Gastrocnemius medialis (tissue), 4 donors: ENCODE measurements at regions not wholly inside any gene's neighbourhood (a gene's known extent, or its start where the extent isn't known, plus 50 kb on each side); places are given as distances from the start of the nearest gene placed in this dataset.

Experiments
- ATAC-seq, 2 donors: fragments of 150-250 bp; one replicate each; pipeline ENCODE4 v1.9.1; 2016
- DNase-seq, 2 donors: peaks; one replicate each; pipeline ENCODE4 v3.0.0-alpha.2; 2019
- H3K27ac ChIP-seq, 4 donors: fragments of 200-600 bp; sonication (generic); 1 replicate in 1 of 4; 2 replicates in 3 of 4; pipeline ENCODE4 v1.5.1; 2016 to 2018; ENCODE audit warnings: mild to moderate bottlenecking in 2 of 4, moderate library complexity in 1 of 4
- H3K27me3 ChIP-seq, 3 donors: fragments of 200-600 bp; sonication (generic) in 2 of 3; 1 replicate in 1 of 3; 2 replicates in 2 of 3; pipeline versions ENCODE4 v1.5.1 to v1.6.0; 2016 to 2019; ENCODE audit warnings: mild to moderate bottlenecking in 1 of 3, moderate library complexity in 1 of 3
- H3K36me3 ChIP-seq, 2 donors: fragments of 200-600 bp; sonication (generic) in 1 of 2; one replicate each; pipeline ENCODE4 v1.5.1; 2017 to 2018
- H3K4me1 ChIP-seq, 2 donors: fragments of 200-600 bp; sonication (generic) in 1 of 2; one replicate each; pipeline ENCODE4 v1.5.1; 2016 to 2017; ENCODE audit warnings: mild to moderate bottlenecking in 2 of 2
- H3K4me3 ChIP-seq, 4 donors: fragments of 200-600 bp; sonication (generic) in 3 of 4; 1 replicate in 1 of 4; 2 replicates in 3 of 4; pipeline ENCODE4 v1.5.1; 2016 to 2019; ENCODE audit warnings: mild to moderate bottlenecking in 2 of 4
- H3K9me3 ChIP-seq, 3 donors: fragments of 200-600 bp; sonication (generic) in 2 of 3; 1 replicate in 1 of 3; 2 replicates in 2 of 3; pipeline ENCODE4 v1.5.1; 2016 to 2019
- POLR2A ChIP-seq, 2 donors: fragments of 450-650 bp; IDR thresholded peaks; one replicate each; pipeline ENCODE4 v1.6.1; 2017; ENCODE audit warnings: antibody characterized with exemption in 2 of 2, mild to moderate bottlenecking in 2 of 2, moderate library complexity in 2 of 2
- in situ Hi-C, 4 donors: fragments of 200-750 bp; cut with MboI; loops; one replicate each; pipeline versions ENCODE4 v1.15.0 to v1.8.0; 2017; ENCODE audit warnings: low sequenced_read_pairs in 4 of 4
- intact Hi-C: fragments of 100-400 bp; cut with DNase I; formaldehyde crosslinking; loops from one replicate; pipeline ENCODE4 v1.15.1; 2023; ENCODE audit warnings: low total_unique reads
- TF ChIP-seq, protein P1 (sequence below), 5 experiments: fragments of 450-650 bp in 3 of 5; fragments of 200-600 bp in 2 of 5; sonication (generic) in 2 of 5; IDR thresholded peaks in 4 of 5; conservative IDR thresholded peaks in 1 of 5; 1 replicate in 4 of 5; 2 replicates in 1 of 5; pipeline ENCODE4 v1.5.1; 2016 to 2019; ENCODE audit warnings: antibody characterized with exemption in 5 of 5, mild to moderate bottlenecking in 3 of 5, moderate library complexity in 3 of 5

DNA sequence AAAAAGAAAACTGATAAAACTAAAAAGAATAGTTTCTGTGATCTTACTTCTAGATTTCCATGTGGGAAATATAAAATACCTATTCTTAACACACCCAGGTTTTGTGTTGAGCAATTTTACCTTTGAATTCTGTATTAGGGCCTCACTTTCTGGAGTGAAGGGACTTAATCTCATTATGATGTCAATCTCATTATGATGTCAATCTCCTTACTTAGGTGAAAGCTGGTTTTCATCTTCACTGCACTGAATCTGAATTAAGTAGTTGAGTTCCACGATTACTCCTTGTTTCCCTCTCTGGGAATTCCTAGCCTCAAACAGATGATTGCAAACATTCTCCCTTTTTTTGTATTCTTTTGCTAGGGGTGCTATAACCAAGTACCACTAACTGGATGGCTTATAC lies 1367.2 kb downstream of the EFNB2 start:
- no peaks in the 10 kb centered on the region for H3K9me3 ChIP-seq
- TF ChIP-seq, protein P1, sequence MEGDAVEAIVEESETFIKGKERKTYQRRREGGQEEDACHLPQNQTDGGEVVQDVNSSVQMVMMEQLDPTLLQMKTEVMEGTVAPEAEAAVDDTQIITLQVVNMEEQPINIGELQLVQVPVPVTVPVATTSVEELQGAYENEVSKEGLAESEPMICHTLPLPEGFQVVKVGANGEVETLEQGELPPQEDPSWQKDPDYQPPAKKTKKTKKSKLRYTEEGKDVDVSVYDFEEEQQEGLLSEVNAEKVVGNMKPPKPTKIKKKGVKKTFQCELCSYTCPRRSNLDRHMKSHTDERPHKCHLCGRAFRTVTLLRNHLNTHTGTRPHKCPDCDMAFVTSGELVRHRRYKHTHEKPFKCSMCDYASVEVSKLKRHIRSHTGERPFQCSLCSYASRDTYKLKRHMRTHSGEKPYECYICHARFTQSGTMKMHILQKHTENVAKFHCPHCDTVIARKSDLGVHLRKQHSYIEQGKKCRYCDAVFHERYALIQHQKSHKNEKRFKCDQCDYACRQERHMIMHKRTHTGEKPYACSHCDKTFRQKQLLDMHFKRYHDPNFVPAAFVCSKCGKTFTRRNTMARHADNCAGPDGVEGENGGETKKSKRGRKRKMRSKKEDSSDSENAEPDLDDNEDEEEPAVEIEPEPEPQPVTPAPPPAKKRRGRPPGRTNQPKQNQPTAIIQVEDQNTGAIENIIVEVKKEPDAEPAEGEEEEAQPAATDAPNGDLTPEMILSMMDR (IDR thresholded peaks at IDR 0.05 in 4 of 5, conservative IDR thresholded peaks at IDR 0.05 in 1 of 5), result no peak
- no peak for TF ChIP-seq POLR2A (IDR thresholded peaks at IDR 0.05)
- in situ Hi-C loops (no loop called here), intact Hi-C loops (no loop called here)
- ATAC-seq, result no peak
- H3K27me3 ChIP-seq, result no peaks in the 10 kb centered on the region
- no peaks in the 10 kb centered on the region for H3K4me1 ChIP-seq
- no peaks in the 10 kb centered on the region for H3K36me3 ChIP-seq
- DNase-seq, result no peak
- no peak overlapping the region for H3K27ac ChIP-seq
- no peak overlapping the region for H3K4me3 ChIP-seq

DNA sequence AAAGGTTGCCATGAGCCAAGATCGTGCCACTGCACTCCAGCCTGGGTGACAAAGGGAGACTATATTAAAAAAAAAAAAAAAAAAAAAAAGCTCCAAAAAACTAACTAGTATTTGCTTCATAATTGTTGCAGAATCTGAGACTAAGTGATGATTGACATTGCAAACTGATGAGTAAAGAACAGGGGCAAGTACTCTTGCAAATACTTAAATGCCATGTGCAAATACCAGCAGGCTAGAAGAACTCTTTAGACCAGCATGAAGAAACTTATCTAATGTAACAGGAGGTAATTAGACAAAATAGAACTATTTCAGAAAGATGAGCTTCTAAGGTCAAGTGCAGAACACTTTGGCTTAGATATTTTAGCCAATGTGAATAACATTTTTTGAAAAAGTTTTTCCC lies 1368.1 kb downstream of the EFNB2 start:
- H3K4me1 ChIP-seq, result no peaks in the 10 kb centered on the region
- H3K9me3 ChIP-seq, result no peaks in the 10 kb centered on the region
- no peaks in the 10 kb centered on the region for H3K36me3 ChIP-seq
- H3K4me3 ChIP-seq, result no peak overlapping the region
- intact Hi-C loops, result no loop called here
- TF ChIP-seq POLR2A (IDR thresholded peaks at IDR 0.05), result no peak
- TF ChIP-seq, protein P1 (IDR thresholded peaks at IDR 0.05 in 4 of 5, conservative IDR thresholded peaks at IDR 0.05 in 1 of 5), result no peak
- no peaks in the 10 kb centered on the region for H3K27me3 ChIP-seq
- in situ Hi-C loops, result no loop called here
- no peak overlapping the region for H3K27ac ChIP-seq
- ATAC-seq (no peak), DNase-seq (no peak)

GRCh38 chr13:105165449-105166125 lies 1369.9 kb downstream of the EFNB2 start:
- H3K36me3 ChIP-seq, result no peaks in the 10 kb centered on the region
- H3K9me3 ChIP-seq, result no peaks in the 10 kb centered on the region
- no peaks in the 10 kb centered on the region for H3K4me1 ChIP-seq
- TF ChIP-seq POLR2A (IDR thresholded peaks at IDR 0.05), result no peak
- TF ChIP-seq, protein P1 (IDR thresholded peaks at IDR 0.05 in 4 of 5, conservative IDR thresholded peaks at IDR 0.05 in 1 of 5), result no peak
- no peak overlapping the region for H3K27ac ChIP-seq
- DNase-seq, result no peak
- in situ Hi-C loops (no loop called here), intact Hi-C loops (no loop called here)
- no peak for ATAC-seq
- H3K4me3 ChIP-seq, result no peak overlapping the region
- H3K27me3 ChIP-seq, result no peaks in the 10 kb centered on the region

GRCh38 chr13:105159841-105160240 lies 1375.6 kb downstream of the EFNB2 start:
- no peaks in the 10 kb centered on the region for H3K4me1 ChIP-seq
- TF ChIP-seq, protein P1 (IDR thresholded peaks at IDR 0.05 in 4 of 5, conservative IDR thresholded peaks at IDR 0.05 in 1 of 5), result no peak
- TF ChIP-seq POLR2A (IDR thresholded peaks at IDR 0.05), result no peak
- no peak for ATAC-seq

GRCh38 chr13:105153611-105154010 lies 1381.9 kb downstream of the EFNB2 start:
- Histone ChIP-seq H3K4me1 (no peaks in the 10 kb centered on the region), H3K4me3 (no peak overlapping the region), H3K27me3 (no peaks in the 10 kb centered on the region), H3K36me3 (no peaks in the 10 kb centered on the region), H3K27ac (no peak overlapping the region), H3K9me3 (no peaks in the 10 kb centered on the region)
- in situ Hi-C loops, result no loop called here
- TF ChIP-seq, protein P1 (IDR thresholded peaks at IDR 0.05 in 4 of 5, conservative IDR thresholded peaks at IDR 0.05 in 1 of 5), result no peak
- no peak for TF ChIP-seq POLR2A (IDR thresholded peaks at IDR 0.05)
- DNase-seq (no peak), ATAC-seq (no peak)
- intact Hi-C loops, result no loop called here

More at GRCh38 chr13:105159841-105160240, 1375.6 kb downstream of the EFNB2 start:
- Histone ChIP-seq H3K27me3 (no peaks in the 10 kb centered on the region), H3K4me3 (no peak overlapping the region), H3K9me3 (no peaks in the 10 kb centered on the region), H3K27ac (no peak overlapping the region), H3K36me3 (no peaks in the 10 kb centered on the region)
- no peak for DNase-seq
- intact Hi-C loops (no loop called here), in situ Hi-C loops (no loop called here)
